ENCODE measurements at regions not wholly inside any gene's neighbourhood (a gene's known extent, or its start where the extent isn't known, plus 50 kb on each side); places are given as distances from the start of the nearest gene placed in this dataset.

DNA sequence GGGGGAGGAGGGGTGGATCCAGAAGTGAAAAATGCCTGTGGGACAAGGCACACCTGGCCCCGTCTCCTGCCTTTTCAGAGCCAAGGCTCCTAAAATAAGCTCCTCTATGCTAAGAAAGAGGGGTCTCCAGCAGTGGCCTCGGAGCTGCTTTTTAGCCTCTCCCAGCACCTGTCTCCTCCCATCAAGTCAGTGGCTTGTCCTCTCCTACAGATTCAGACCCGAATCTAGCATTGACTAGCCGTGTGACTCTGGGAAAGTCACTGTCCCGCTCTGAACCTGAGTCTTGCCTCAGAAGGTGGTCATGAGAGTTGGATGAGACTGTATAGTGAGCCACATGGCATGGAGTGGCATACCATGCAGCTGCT lies 90.8 kb upstream of the THY1 start:
- no peak for DNase-seq (ENCODE audit: low spot score)
- H3K36me3 Mint-ChIP-seq = no peaks in the 10 kb centered on the region
- peaks cover 41% of the 10 kb centered on the region for H3K4me1 Mint-ChIP-seq
- no peaks in the 10 kb centered on the region for H3K79me2 ChIP-seq (ENCODE audit: low read depth)
- peaks cover 11% of the 10 kb centered on the region for H3K9me3 Mint-ChIP-seq
- no peaks in the 10 kb centered on the region for H3K27me3 ChIP-seq
- H3K4me3 ChIP-seq = no peak overlapping the region
- H3K4me3 Mint-ChIP-seq = no peak overlapping the region
- no peak overlapping the region for H3K9ac ChIP-seq
- TF ChIP-seq EZH2 (IDR thresholded peaks at IDR 0.05) (no peak), EZH2phosphoT487 (IDR thresholded peaks at IDR 0.05) (no peak)
- TF ChIP-seq, protein P1, sequence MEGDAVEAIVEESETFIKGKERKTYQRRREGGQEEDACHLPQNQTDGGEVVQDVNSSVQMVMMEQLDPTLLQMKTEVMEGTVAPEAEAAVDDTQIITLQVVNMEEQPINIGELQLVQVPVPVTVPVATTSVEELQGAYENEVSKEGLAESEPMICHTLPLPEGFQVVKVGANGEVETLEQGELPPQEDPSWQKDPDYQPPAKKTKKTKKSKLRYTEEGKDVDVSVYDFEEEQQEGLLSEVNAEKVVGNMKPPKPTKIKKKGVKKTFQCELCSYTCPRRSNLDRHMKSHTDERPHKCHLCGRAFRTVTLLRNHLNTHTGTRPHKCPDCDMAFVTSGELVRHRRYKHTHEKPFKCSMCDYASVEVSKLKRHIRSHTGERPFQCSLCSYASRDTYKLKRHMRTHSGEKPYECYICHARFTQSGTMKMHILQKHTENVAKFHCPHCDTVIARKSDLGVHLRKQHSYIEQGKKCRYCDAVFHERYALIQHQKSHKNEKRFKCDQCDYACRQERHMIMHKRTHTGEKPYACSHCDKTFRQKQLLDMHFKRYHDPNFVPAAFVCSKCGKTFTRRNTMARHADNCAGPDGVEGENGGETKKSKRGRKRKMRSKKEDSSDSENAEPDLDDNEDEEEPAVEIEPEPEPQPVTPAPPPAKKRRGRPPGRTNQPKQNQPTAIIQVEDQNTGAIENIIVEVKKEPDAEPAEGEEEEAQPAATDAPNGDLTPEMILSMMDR (IDR thresholded peaks at IDR 0.05) = no peak
- no peak overlapping the region for H3K4me2 ChIP-seq
- H3K27me3 Mint-ChIP-seq (ENCODE audit: insufficient read depth, low read depth) = peaks cover 17% of the 10 kb centered on the region
- H3F3A ChIP-seq (ENCODE audit: low read depth) = no peaks in the 10 kb centered on the region
- no peaks in the 10 kb centered on the region for H3K9me3 ChIP-seq (ENCODE audit: low read depth)
- H3K36me3 ChIP-seq = no peaks in the 10 kb centered on the region
- peaks cover 4% of the 10 kb centered on the region for H4K20me1 ChIP-seq (ENCODE audit: low read depth)
- no peak overlapping the region for H3K27ac ChIP-seq
- H3K27ac Mint-ChIP-seq = peak overlapping the region; percentile 21
- H2AFZ ChIP-seq (replicated peaks) = no peak overlapping the region
- peaks cover 27% of the 10 kb centered on the region for H3K4me1 ChIP-seq

DNA sequence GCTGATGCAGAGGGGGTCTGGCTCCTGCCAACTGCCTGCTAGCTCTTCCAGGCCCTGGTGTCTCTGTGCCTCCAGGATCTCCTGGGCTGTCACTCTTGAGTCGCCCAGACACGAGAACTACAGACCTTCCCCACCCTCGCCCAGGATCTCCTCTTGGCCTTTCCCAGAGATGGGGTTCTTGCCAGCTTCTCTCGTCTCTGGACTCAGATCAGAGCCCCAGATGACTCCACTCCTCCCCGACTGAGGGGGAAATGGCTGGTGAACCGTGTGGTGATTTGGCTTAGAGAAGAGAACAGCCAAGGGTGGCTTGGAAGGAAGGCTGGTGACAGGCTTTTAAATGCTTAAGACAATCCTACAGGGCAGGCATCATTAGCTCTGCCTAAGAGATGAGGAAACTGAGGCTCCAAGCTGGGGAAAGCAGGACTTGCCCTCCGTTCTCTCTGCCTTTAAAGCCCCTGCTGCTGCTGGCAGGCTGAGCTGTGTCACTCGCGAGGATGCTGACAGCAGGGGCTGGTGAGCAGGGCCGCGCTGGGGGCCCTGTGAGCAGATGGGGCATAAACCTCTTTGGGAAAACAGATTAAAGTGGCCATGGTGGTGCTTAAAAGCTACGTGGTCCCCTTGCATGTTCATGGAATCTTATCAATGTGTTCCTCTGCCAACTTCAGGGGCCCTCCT lies 90.3 kb upstream of the THY1 start:
- Histone ChIP-seq H2AFZ (replicated peaks) (no peak overlapping the region), H3K9ac (no peak overlapping the region), H3K79me2 (ENCODE audit: low read depth) (no peaks in the 10 kb centered on the region), H3K4me2 (no peak overlapping the region), H3K4me3 (no peak overlapping the region), H3K27ac (no peak overlapping the region), H3F3A (ENCODE audit: low read depth) (no peaks in the 10 kb centered on the region), H3K9me3 (ENCODE audit: low read depth) (no peaks in the 10 kb centered on the region), H3K4me1 (peaks cover 27% of the 10 kb centered on the region), H3K36me3 (no peaks in the 10 kb centered on the region), H3K27me3 (no peaks in the 10 kb centered on the region), H4K20me1 (ENCODE audit: low read depth) (no peaks in the 10 kb centered on the region)
- no peak for DNase-seq (ENCODE audit: low spot score)
- H3K9me3 Mint-ChIP-seq = peaks cover 10% of the 10 kb centered on the region
- H3K36me3 Mint-ChIP-seq = no peaks in the 10 kb centered on the region
- no peak overlapping the region for H3K4me3 Mint-ChIP-seq
- TF ChIP-seq EZH2 (IDR thresholded peaks at IDR 0.05) (no peak), EZH2phosphoT487 (IDR thresholded peaks at IDR 0.05) (no peak)
- TF ChIP-seq, protein P1 (IDR thresholded peaks at IDR 0.05) = no peak
- peaks cover 41% of the 10 kb centered on the region for H3K4me1 Mint-ChIP-seq
- H3K27me3 Mint-ChIP-seq (ENCODE audit: insufficient read depth, low read depth) = peaks cover 13% of the 10 kb centered on the region
- H3K27ac Mint-ChIP-seq = no peak overlapping the region

DNA sequence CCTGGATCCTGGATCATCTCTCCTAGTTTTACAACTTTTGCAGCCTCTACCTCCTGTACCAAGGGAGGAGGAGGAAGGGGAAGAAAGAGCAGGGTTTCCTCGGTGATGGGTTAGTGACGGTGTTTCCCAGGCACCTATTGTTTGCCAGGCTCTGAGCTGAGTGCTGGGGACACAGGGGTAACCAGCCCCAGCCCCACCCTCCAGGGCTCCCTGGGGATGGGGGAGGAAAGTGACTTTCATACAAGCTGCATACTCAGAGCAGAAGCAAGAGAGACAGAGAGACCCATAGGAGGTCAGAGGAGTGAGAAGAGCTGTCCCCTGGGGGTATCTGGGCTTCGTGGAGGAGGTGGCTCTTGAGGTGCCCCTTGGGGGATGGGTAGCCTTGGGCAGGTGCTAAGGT lies 89.4 kb upstream of the THY1 start:
- H3K27me3 Mint-ChIP-seq (ENCODE audit: insufficient read depth, low read depth) = peaks cover 9% of the 10 kb centered on the region
- H3F3A ChIP-seq (ENCODE audit: low read depth) = no peaks in the 10 kb centered on the region
- H3K9ac ChIP-seq = no peak overlapping the region
- peak overlapping the region; percentile 44 for H3K4me3 Mint-ChIP-seq
- peaks cover 27% of the 10 kb centered on the region for H3K4me1 ChIP-seq
- no peak for DNase-seq (ENCODE audit: low spot score)
- no peaks in the 10 kb centered on the region for H4K20me1 ChIP-seq (ENCODE audit: low read depth)
- H3K36me3 ChIP-seq = no peaks in the 10 kb centered on the region
- TF ChIP-seq EZH2phosphoT487 (IDR thresholded peaks at IDR 0.05) (no peak), EZH2 (IDR thresholded peaks at IDR 0.05) (no peak)
- TF ChIP-seq, protein P1 (IDR thresholded peaks at IDR 0.05) = no peak
- H3K4me3 ChIP-seq = no peak overlapping the region
- peak overlapping the region; percentile 42 for H3K4me2 ChIP-seq
- no peaks in the 10 kb centered on the region for H3K79me2 ChIP-seq (ENCODE audit: low read depth)
- no peaks in the 10 kb centered on the region for H3K27me3 ChIP-seq
- H3K27ac ChIP-seq = no peak overlapping the region
- H3K9me3 ChIP-seq (ENCODE audit: low read depth) = no peaks in the 10 kb centered on the region
- no peak overlapping the region for H2AFZ ChIP-seq (replicated peaks)
- peaks cover 8% of the 10 kb centered on the region for H3K9me3 Mint-ChIP-seq
- peaks cover 41% of the 10 kb centered on the region for H3K4me1 Mint-ChIP-seq
- peak overlapping the region; percentile 84 for H3K27ac Mint-ChIP-seq
- no peaks in the 10 kb centered on the region for H3K36me3 Mint-ChIP-seq

All from neural progenitor cell (in vitro differentiated cells).